GM19351 (cell line): ENCODE measurements at regions not wholly inside any gene's neighbourhood (a gene's known extent, or its start where the extent isn't known, plus 50 kb on each side); places are given as distances from the start of the nearest gene placed in this dataset.
A peak's percentile ranks its signal among the peaks of the same experiment; 100 is the strongest.

ENCODE experiments used
- ATAC-seq: cut with Tn5 transposase; IDR thresholded peaks from one replicate; pipeline ENCODE4 v1.9.1; 2021; ENCODE audit warnings: mild to moderate bottlenecking, moderate library complexity; ENCODE audit not compliant: unreplicated experiment

DNA sequence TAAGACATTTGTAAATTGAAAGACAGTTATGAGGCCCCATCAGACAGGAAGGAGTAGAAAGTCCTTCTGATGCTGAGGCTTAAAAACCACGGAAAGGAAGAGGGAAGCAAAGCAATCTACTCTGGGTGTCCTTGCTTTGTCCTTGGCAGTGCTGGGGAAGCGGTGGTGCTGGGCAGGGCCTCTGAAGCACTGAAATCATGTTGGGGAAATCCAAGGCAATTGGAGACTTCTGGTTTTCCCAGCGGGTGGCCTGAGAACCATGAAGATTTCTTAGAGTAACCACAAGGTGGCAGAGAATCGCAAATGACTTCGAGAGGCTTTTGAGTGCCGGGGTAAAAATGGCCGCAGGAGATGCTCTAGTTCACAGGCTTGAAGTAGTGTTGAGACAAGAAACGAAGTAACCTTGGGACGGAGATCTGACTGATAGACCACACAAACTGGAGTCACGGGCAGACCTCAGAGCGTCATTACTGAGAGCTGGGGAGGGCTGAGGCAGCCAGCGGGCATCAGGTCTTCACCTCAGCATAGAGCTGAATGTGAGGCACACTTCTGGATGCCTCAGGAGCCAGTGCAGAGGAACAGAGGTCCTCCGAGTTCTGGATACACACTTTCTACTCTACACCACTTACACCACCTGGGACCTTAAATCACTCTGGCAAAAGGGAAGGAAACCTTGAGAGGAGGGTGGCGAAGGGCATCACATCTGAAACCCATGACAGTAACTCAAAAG lies 130.7 kb upstream of the GPRIN3 start:
- peak; percentile 80 for ATAC-seq

DNA sequence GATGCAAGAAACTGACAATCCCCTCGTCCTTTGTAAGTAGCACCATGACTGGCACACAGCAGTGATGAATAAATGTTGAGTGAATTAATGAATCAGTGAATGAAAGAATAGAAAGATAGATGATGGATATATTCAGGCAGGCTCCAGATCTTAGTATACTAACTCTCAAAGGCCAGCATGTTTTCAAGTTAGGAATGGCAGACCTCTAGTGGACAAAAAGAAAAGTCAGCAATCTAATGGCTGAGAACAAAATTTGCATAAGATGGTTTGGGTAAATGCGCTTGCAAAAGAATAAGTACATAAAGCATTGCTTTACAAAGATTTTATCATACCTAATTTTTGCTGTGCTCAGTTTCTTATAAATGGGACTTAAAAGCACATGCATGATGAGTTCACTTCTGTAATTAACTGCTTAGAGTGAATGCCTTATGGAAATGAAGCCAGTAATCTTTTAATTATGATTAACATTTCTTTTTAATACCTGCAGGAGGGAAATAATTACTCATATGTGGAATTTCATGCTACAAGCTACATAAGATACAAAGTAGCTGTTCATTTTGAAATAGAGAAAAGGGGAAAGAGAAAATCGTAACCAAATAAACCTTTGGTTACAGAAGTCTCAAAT lies 126.9 kb upstream of the GPRIN3 start:
- ATAC-seq, result peak; percentile 78

DNA sequence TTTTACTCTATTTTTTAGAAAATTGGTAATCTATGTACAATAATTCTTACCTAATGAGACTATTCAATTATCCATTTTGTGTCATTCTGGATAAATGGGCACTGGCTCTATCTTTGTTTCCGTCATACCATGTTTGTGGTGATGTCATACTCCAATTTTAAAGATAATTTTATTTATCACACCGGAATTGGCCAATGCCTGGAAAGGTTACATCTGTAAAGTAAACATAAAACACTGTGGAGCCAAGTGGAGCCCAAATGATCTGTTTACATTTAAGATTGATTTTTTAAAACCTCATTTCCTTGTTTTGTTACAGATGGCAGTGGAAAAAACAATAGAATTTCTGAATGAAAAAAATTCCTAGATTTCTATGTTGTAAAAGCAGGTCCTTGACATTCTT lies 120.2 kb upstream of the GPRIN3 start:
- ATAC-seq, result no peak

DNA sequence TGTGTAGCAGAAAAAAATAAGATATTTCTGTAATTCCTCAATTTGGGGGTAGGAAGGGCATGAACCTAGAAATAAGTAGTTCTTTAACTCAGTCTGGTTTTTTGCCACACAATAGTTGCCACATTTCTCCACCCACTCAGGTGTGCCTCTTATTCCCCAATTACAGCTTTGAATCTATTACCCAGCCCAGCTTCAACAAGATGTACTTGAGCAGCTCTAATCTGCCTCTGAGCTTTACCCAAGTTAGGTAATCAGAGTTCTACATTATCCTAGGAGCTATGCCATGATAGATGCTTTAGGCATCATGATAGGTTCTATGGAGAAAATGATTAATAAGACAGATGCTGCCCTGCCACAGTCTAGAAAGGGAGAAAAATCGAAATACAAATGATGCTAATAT lies 117.4 kb upstream of the GPRIN3 start:
- no peak for ATAC-seq

DNA sequence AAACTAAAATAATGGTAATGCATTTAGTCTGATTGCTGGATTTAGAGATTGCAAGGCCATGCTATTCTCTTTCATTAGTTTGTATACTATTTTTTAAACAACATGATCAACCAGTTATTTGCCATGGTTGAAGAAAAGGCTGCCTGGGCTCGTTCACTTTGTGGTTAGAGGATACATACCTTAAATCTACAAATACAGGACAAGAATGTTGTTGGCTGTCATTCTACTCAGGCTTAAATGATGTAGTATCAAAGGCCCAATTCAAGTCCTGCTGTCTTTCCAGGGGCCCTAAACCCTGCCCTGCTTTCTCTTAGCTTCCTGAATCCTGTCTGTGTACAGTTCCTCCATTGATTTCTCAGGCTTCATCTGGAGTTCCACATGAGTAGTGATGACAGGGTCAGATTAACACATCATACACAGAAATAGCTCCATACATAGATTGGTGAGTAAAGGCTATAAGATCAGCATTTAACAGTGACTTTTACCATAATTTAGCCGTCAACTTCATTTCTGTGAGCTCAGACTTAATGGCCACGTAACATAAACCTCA lies 114.9 kb upstream of the GPRIN3 start:
- ATAC-seq, result no peak

DNA sequence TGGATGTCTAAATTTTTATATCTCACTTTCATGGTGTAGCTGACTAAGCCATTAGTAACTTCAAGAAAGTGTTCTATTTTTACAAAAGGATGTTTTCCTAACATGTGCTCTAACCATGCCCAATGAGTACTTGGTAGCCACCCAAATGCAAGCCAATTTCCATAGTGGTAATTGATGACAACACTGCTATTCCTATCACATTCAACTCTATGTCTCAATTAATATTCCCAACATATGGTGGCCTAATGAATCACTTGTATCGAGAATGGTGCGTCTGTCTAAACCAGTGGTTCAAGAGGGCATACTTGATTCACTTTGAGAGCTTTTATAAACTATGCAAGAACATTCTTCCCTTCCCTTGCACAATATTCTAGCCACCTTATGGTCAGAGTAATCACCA lies 112.9 kb upstream of the GPRIN3 start:
- ATAC-seq, result no peak

DNA sequence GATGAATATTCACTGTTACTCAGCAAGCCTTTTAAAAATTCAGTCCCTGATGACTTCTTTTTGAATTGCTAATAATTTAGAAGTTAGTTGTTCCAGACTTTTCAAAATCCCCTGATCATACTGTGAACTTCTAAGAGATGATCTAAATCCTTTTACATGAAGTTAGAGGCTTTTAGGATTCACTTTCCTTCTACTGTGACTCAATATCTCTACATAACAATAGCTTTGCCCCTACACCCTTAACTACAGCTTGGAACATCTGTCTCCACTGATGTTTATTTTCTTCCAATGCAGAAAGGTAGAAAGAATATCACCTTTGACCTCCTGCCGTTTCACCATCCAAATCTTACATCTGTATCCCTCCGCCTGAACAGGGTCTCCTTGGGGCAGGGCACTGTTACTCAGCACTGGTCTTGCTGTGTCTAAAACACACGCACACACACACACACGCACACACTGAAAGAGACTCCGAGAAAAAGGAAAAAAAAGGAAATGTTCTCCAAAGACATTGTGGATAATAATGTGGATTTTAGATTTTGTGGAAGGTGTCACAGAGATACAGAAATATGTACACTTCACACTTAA lies 111.6 kb upstream of the GPRIN3 start:
- ATAC-seq, result no peak

DNA sequence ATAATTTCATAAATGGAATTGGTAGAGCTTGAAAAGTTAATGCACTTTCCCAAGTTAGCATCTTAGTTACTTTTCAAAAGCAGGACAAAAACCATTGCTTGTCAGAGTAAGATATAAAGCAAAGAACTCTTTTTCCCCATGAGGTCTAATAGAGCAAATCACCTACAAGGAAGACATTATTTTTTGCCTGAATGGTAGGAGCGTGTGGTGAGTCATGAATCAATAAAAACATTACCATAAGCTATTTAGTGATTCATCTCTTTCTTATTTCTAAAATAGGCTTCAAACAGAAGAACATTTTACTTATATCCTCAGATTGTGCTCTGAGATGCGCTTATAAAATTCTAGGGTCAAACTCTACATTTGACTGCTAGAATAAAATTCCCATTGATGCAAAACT lies 109.4 kb upstream of the GPRIN3 start:
- no peak for ATAC-seq

DNA sequence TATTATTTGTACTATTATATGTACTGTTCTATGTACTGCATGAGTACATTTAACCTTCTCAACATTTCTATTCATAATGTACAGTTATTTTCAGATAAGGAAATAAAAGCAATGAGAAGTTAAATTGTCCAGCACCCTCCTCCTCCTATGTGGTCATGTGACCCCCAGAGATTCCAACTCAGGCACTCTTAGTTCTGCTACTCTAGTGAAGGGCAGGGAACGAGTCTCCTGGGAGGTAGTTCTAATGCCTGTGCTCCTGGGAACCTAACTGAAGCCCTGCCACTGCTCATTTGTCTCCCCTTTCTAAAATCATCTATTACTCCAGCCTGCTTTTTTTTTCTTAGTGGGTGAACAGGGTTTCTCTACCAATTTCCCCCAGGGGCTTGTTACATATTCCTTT lies 105.9 kb upstream of the GPRIN3 start:
- ATAC-seq, result no peak

DNA sequence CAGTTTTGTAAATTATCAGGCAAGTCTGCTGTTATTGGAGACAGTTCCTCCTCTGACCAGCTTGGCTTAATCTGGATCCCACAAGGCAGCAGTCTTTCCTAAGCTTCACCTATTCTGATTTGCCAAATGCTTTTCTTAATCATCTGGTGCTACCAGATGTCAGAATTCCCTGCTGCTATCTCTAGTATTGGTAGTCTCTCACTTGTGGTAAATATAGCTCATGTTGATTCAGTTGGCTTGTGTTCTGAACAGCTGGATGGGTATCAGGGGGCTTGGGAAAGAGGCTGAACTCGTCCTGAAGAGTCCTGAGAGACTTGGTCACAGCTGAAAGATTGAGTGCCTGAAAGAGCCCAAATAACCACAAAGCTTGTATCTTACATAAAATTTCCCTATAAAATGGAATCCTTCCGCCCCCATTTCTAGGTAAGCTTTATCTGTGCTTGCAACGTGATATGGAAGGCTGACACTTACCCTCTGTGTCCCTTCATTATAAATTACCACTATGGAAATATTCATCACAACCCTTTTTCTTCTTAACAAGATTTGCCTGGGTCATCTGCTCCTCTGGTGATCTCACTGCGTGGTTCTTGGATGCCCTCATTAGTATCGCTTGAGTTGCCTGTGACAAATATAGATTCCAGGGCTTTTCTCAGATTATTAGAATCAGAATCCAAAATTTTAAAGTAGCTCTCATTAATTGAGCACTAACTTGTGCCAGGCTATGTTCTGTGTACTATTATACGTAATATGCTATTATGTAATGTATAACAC lies 104.1 kb upstream of the GPRIN3 start:
- ATAC-seq, result no peak

DNA sequence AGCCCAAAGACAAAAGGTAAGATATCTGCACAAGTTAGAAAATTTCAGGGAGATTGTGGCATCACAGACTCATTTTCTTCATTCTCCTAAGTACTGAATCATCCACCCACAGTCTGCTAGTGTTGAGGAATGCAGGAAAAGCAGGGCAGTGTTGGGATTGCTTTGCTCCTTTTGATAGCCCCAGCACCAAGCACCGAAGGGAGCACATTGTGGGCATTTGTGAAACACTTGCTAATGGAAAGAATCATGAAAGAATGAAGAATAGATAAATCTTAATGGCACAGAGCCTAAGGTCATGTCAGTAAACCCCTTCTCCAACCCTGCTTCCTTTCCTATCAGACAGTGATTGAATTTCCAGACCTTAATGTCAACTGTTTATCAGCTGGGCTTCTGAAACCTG lies 103.1 kb upstream of the GPRIN3 start:
- no peak for ATAC-seq

DNA sequence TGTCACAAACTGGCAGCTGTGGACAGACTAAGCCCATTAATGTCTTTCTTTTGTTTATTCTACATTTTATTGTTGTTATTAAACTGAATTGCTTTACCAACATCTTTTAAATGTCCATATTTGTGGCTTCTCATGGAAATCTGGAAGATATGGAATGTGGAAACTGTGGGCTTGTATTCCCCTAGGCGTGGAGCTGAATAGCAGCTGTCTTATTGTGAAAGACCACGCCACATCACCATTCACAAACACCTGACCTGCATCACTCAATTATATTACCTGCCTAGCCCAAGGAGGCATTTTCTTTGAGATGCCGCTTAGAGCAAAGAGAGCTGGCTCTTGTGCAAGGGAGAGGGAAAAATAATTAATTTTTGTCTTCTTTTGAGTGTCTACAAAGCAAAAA lies 96.9 kb upstream of the GPRIN3 start:
- no peak for ATAC-seq

DNA sequence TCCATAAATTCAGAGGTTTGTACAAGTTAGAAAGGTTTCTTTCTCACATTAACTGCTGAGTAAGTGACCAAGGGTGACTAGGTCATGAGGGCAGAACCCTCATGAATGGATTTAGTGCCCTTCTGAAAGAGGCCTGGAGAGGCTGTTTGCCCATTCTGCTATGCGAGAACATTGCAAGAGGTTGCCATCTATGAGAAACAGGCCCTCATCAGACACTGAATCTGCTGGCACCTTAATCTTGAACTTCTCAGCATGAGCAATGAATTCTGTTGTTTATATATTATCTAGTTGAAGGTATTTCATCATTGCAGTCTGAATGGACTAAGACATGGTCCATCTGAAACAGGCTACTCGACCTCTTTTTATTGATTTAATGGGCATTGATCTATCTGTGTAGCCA lies 96.2 kb upstream of the GPRIN3 start:
- ATAC-seq, result no peak

DNA sequence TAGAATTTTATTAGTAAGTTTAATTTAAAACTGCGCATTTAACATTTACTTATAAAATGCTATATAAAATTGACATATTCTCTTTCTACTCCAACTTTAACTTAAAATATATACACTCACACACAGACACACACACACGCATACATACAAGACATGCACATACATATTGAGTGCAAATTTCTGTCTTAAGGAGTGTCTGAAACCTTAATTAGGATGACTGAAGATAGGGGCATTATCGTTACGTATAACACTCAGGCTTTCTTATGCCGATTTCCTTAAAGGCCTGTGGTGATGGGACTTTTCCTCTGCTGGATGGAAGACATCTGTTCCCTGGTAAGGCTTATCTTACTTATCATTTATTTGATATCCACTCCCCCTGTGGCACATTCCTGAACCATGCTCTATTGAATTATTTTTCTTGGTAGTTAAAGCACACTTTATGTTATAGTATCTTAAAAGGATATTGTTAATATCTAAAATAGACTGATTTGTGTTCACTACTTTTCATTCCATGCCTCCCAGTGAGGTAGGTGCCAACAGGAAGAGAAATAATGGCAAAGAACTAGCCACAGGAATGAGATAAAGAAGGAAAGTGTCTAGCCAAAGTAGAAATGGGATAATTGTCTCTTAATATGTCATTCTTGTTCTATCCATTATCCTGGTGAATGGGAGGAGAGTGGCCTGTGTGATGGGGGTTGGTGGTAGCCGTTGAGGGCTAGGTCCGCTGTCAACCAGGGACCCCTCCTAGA lies 92.9 kb upstream of the GPRIN3 start:
- no peak for ATAC-seq

DNA sequence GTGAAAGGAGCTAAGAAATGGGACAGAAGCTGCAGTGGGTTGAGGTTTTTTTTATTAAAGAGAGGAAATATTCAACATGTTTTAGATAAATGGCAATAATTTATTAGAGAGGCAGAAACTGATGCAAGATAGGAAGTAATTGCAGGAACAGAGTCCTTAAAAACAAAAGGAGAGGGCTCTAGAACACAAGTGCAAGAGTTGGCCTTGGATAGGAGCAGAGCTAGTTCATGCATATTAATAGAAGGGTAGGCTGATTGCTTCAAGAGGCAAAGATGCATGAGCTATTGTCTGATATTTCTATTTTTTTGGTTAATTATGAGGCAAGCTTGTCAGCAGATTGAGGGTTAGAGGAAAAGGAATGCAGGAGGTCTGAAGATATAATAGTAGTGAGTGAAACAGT lies 91.0 kb upstream of the GPRIN3 start:
- ATAC-seq, result no peak

DNA sequence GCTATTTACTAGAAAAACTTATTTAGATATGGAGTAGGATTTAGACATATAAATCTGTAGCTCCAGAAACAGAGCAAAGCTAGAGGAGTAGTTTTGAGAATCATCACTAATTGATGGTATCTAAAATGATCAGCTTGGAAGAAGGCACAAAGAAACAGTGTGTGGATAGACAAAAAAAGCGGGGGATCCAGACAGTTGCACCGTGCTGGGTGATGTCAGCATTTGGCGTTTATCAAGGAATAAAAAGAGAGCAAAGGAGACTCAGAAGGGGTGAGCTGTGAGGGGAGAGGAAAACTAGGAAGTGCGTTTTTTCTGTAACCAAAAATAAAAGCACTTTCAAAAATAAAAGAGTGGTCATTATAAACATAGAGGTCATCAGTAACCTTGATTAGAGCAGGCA lies 90.5 kb upstream of the GPRIN3 start:
- no peak for ATAC-seq

DNA sequence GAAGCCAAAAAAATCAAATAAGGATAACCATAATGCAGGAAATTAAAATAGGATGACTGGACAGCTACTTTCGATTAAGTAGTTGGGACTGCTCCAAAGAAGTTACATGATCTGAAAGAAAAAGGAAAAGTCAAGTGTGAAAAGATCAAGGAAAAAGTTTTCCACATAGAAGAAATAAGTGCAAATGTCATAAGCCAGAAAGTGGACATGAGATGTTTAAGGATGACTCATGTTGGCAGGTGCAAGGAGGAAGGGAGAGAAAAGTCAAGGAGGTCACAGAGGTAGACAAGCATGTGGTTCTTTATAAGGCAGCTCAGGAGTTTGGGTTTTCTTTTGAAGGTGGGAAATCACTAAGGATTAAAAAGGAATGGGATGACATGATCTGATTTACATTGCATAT lies 89.8 kb upstream of the GPRIN3 start:
- no peak for ATAC-seq

DNA sequence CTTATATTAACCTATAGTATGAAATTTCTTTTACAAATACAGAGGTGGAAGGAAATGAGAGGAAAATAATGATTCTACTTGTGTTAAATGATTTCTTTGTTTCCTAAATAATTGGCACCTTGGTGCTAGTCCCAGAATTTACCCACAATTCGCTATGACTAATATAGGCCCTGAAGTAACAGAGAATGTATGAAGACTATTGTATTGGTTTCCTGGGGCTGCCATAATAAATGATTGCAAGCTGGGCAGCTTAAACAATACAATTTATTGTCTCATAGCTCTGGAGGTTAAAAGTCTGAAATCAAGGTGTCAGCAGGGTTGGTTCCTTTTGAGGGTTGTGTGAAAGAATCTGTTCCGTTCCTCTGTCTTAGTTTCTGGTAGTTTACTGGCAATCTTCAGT lies 74.8 kb upstream of the GPRIN3 start:
- no peak for ATAC-seq

DNA sequence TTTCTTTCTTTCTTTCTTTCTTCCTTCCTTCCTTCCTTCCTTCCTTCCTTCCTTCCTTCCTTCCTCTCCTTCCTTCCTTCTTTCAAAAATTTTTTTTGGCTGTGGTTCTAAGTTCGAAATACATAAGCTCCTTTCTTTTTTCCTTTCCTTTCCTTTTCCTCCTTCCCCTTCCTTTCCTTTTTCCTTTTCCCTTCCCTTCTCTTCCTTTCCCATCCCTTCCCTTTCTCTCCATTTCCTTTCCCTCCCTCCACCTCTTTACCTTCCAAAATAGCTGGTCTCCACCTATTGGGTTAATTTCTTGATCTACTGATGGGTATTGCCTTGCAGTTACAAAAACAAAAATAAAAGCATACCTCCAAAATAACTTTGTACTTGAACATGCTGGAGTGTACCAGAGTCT lies 73.4 kb upstream of the GPRIN3 start:
- no peak for ATAC-seq

DNA sequence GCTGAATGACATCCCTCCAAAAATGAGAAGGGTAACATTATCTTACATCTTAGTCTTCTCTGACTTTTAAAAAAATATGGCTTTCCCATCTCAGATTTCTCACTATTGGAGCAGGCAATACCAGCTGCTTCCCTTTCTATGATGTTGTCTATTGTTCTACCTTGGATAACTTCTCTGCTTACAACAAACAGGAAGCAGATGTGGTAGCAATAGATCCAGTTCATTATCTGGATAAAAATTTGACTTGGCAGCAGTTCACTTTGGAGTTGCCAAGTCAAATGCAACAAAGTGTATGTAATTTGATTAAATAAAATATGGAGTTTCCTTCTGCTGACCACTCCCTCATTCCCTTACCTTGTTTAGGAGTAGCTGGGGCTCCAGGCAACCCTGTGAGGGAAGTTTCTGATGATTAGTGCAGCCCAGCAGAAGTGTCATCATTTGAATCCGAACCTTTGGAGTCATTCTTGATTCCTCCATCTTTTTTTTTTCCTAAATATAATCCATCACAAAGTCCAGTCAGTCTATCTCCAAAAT lies 72.0 kb upstream of the GPRIN3 start:
- ATAC-seq, result no peak

DNA sequence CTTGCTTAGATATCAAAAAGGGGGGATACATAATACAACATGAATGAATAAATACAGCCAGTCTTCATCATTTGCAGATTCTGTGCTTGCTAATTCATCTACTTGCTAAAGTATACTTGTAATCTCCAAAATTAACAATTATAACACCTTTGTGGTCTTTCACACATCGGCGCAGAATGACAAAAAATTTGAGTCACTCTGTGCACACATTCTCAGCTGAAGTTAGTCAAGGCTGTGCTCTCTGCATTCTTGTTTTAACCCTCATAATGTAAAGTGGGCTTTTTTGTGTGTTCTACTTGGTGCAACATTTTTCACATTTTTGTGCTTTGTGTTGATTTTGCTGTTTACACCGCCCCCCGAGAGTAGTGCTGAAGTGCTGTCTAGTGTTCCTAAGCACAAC lies 65.8 kb upstream of the GPRIN3 start:
- ATAC-seq, result no peak
